K562 (cell line): ENCODE measurements at regions not wholly inside any gene's neighbourhood (a gene's known extent, or its start where the extent isn't known, plus 50 kb on each side); places are given as distances from the start of the nearest gene placed in this dataset.

Experiments used
- ATAC-seq: fragments of 200-7000 bp; cut with Tn5 transposase; 3 replicates; pipeline ENCODE4 v1.9.1; 2020; ENCODE audit warnings: moderate library complexity
- BruUV-seq: library from RNA; stranded (reverse); fragments of 400-500 nt; replicated peaks from 2 replicates; lab custom pipeline; 2021; lab: Mats Ljungman, UMichigan
- CTCF ChIA-PET: fragments of 300-600 bp; formaldehyde crosslinking; extraction: SDS; loops from one replicate; lab custom pipeline; 2021; ENCODE audit warnings: low intra/inter-chr PET ratio; lab: Yijun Ruan, JAX
- POLR2A ChIA-PET: fragments of 300-600, 350-650 bp; sonication (Branson Sonifier 250); formaldehyde crosslinking; extraction: SDS; loops from one replicate; lab custom pipeline; 2021; ENCODE audit warnings: antibody characterized with exemption, inconsistent platforms; lab: Yijun Ruan, JAX
- DNase-seq, 4 experiments: peaks; one replicate each; pipeline versions ENCODE4 v3.0.0 to v3.0.0-alpha.2; 2011 to 2018; ENCODE audit warnings: low spot score in 3 of 4, mixed read lengths in 3 of 4; ENCODE audit errors: extremely low read depth in 1 of 4
- FAIRE-seq: peaks from 2 replicates; lab custom pipeline; 2011; peaks lifted over from hg19 to GRCh38; lab: Jason Lieb, UNC
- H2AFZ ChIP-seq: 2 replicates; pipeline ENCODE4 v1.6.0; 2011; ENCODE audit warnings: low read depth, low read length, control low read depth, inconsistent platforms
- H3K27ac ChIP-seq: fragments of 200-600 bp; 3 replicates; pipeline ENCODE4 v1.8.0; 2011; ENCODE audit warnings: low read depth, mild to moderate bottlenecking, control low read depth, inconsistent platforms, low read length, moderate library complexity, mixed read lengths; ENCODE audit errors: extremely low read depth
- H3K27me3 ChIP-seq, 2 experiments: fragments of 300-600 bp in 1 of 2; 2 replicates in 1 of 2; 3 replicates in 1 of 2; pipeline versions ENCODE4 v1.6.0 to v1.8.0; 2011; ENCODE audit warnings: inconsistent platforms in 2 of 2, low read length in 2 of 2, mild to moderate bottlenecking in 1 of 2, mixed read lengths in 1 of 2, moderate library complexity in 1 of 2; ENCODE audit not compliant: control insufficient read depth in 2 of 2, insufficient read depth in 2 of 2
- H3K36me3 ChIP-seq: fragments of 300-600 bp; 3 replicates; pipeline ENCODE4 v1.8.0; 2011; ENCODE audit warnings: mild to moderate bottlenecking, low read length, inconsistent platforms; ENCODE audit not compliant: control insufficient read depth, insufficient read depth
- H3K4me1 ChIP-seq, 2 experiments: fragments of 200-600 bp in 1 of 2; replicated peaks in 1 of 2; 2 replicates in 1 of 2; 3 replicates in 1 of 2; pipeline versions ENCODE4 v1.5.1 to v1.8.0; 2011; ENCODE audit warnings: inconsistent platforms in 2 of 2, low read length in 2 of 2, mild to moderate bottlenecking in 1 of 2, mixed read lengths in 1 of 2, moderate library complexity in 1 of 2; ENCODE audit not compliant: control insufficient read depth in 2 of 2, insufficient read depth in 2 of 2
- H3K4me2 ChIP-seq: 2 replicates; pipeline ENCODE4 v1.6.1; 2011; ENCODE audit warnings: low read length, control low read depth, inconsistent platforms, mixed read lengths; ENCODE audit not compliant: insufficient read depth
- H3K4me3 ChIP-seq: fragments of 200-600 bp; sonication (generic), shearing (Covaris generic); 2 replicates; pipeline ENCODE4 v1.5.1; 2016; ENCODE audit warnings: control low read depth, inconsistent platforms
- H3K79me2 ChIP-seq: fragments of 200-600 bp; 3 replicates; pipeline ENCODE4 v1.8.0; 2011; ENCODE audit warnings: low read length, inconsistent platforms; ENCODE audit not compliant: control insufficient read depth, insufficient read depth
- H3K9ac ChIP-seq, 2 experiments: 2 replicates each; pipeline versions ENCODE4 v1.6.0 to v1.6.1; 2011; ENCODE audit warnings: low read depth in 2 of 2, low read length in 2 of 2, control low read depth in 1 of 2, inconsistent platforms in 1 of 2, mild to moderate bottlenecking in 1 of 2, mixed read lengths in 1 of 2; ENCODE audit not compliant: insufficient read depth in 1 of 2
- H3K9me1 ChIP-seq: one replicate; pipeline ENCODE4 v1.6.0; 2011; ENCODE audit warnings: inconsistent platforms, mild to moderate bottlenecking, low read length, moderate library complexity; ENCODE audit not compliant: control insufficient read depth, insufficient read depth
- H3K9me3 ChIP-seq: replicated peaks from 2 replicates; pipeline ENCODE4 v1.5.1; 2011; ENCODE audit warnings: low read depth, low read length, inconsistent platforms; ENCODE audit not compliant: control insufficient read depth, insufficient read depth
- H4K20me1 ChIP-seq: replicated peaks from 2 replicates; pipeline ENCODE4 v1.6.1; 2011; ENCODE audit warnings: low read length, inconsistent platforms, mixed read lengths; ENCODE audit not compliant: control insufficient read depth, insufficient read depth
- CBFA2T3 ChIP-seq: fragments of 450-650 bp; IDR thresholded peaks from 2 replicates; pipeline ENCODE4 v1.6.1; 2017
- CREB3 ChIP-seq: fragments of 450-650 bp; conservative IDR thresholded peaks from 2 replicates; pipeline ENCODE4 v1.6.1; 2016; ENCODE audit warnings: missing genetic modification characterization, low read depth, mild to moderate bottlenecking, missing compliant biosample characterization, moderate library complexity
- HDAC1 ChIP-seq, 2 experiments: fragments of 450-650 bp; IDR thresholded peaks; 2 replicates each; pipeline ENCODE4 v1.6.1; 2016 to 2017; ENCODE audit warnings: inconsistent platforms in 1 of 2, mild to moderate bottlenecking in 1 of 2, moderate library complexity in 1 of 2
- HINFP ChIP-seq: fragments of 450-650 bp; conservative IDR thresholded peaks from 2 replicates; pipeline ENCODE4 v1.6.1; 2016; ENCODE audit warnings: missing genetic modification characterization, low read depth, mild to moderate bottlenecking, control low read depth, missing compliant biosample characterization
- MAX ChIP-seq: sonication (generic); formaldehyde crosslinking; IDR thresholded peaks from 2 replicates; pipeline ENCODE4 v1.9.0; 2022; ENCODE audit warnings: mild to moderate bottlenecking, missing genetic modification reagents
- MED1 ChIP-seq: sonication (generic); formaldehyde crosslinking; IDR thresholded peaks from 2 replicates; pipeline ENCODE4 v1.8.1; 2023; ENCODE audit warnings: missing genetic modification reagents, borderline replicate concordance
- MNT ChIP-seq, 2 experiments: fragments of 450-650 bp; conservative IDR thresholded peaks; 2 replicates each; pipeline ENCODE4 v1.6.1; 2017; ENCODE audit warnings: mild to moderate bottlenecking in 2 of 2, moderate library complexity in 2 of 2
- MXI1 ChIP-seq: IDR thresholded peaks from 2 replicates; pipeline ENCODE4 v1.6.1; 2011; ENCODE audit warnings: low read depth, mild to moderate bottlenecking, improper control_type of control experiment, low read length
- ZNF780A ChIP-seq: fragments of 250-450 bp; sonication (Bioruptor Pico); IDR thresholded peaks from 2 replicates; pipeline ENCODE4 v1.5.0; 2021; ENCODE audit warnings: mild to moderate bottlenecking
- WGBS: fragments of 100-300 bp; shearing (Covaris generic); methylation state at CpG from one replicate; pipeline ENCODE4 v1.1.6; 2016; ENCODE audit warnings: low coverage, mixed read lengths; ENCODE audit not compliant: insufficient coverage; ENCODE audit errors: missing lambda C conversion rate; 5-methylcytosine and 5-hydroxymethylcytosine counted together
- in situ Hi-C: fragments of 300-500 bp; cut with MboI; formaldehyde crosslinking; loops from 4 replicates; pipeline ENCODE4 v1.15.0; 2018; ENCODE audit warnings: inconsistent platforms, mixed read lengths
- intact Hi-C: fragments of 100-400 bp; cut with micrococcal nuclease; formaldehyde crosslinking; loops from 2 replicates; pipeline ENCODE4 v1.14.2; 2022

GRCh38 chr1:208688656-208689315, 444.6 kb upstream of the PLXNA2 start:
- in situ Hi-C loops: no loop called here
- no peak overlapping the region for H3K4me2 ChIP-seq
- no peak overlapping the region for H3K4me3 ChIP-seq
- H3K27me3 ChIP-seq: no peaks in the 10 kb centered on the region
- H3K79me2 ChIP-seq: no peaks in the 10 kb centered on the region
- H3K9ac ChIP-seq: no peak overlapping the region
- H3K9me3 ChIP-seq: peaks cover 2% of the 10 kb centered on the region
- no TSS peak for BruUV-seq
- 0% methylated on average over 2 of the region's 2 CpGs for WGBS
- no peak for ATAC-seq
- no peak overlapping the region for H3K27ac ChIP-seq
- no peaks in the 10 kb centered on the region for H3K36me3 ChIP-seq
- no peaks in the 10 kb centered on the region for H4K20me1 ChIP-seq
- POLR2A ChIA-PET: no interaction called here
- H3K4me1 ChIP-seq: no peaks in the 10 kb centered on the region
- CTCF ChIA-PET: no interaction called here
- FAIRE-seq: no peak
- no peaks in the 10 kb centered on the region for H3K9me1 ChIP-seq
- H2AFZ ChIP-seq: no peak overlapping the region
- DNase-seq: no peak
- intact Hi-C loops: no loop called here
- TF ChIP-seq CBFA2T3 (no peak), CREB3 (tag) (no peak), MAX (CRISPR knock-in tag) (no peak), MNT (conservative IDR thresholded peaks at IDR 0.05) (no peak), MXI1 (no peak), HDAC1 (IDR thresholded peaks at IDR 0.05) (no peak), MED1 (CRISPR knock-in tag) (no peak), ZNF780A (CRISPR knock-in tag) (no peak), HINFP (no peak)
